Mesenchymal stem cell (in vitro differentiated cells and primary cell): ENCODE measurements at regions not wholly inside any gene's neighbourhood (a gene's known extent, or its start where the extent isn't known, plus 50 kb on each side); places are given as distances from the start of the nearest gene placed in this dataset. TPM values are rescaled to one million over a fixed set of nuclear protein-coding genes. Genes with fewer than 3 reads are reported as not detected.

Experiments
- small RNA-seq: library from polyadenylated mRNA; stranded (forward); fragments of <200 nt; extraction: miRNeasy Mini kit (QIAGEN cat#:217004); gene quantifications from one replicate; pipeline ENCODE3, GENCODE V24; 2013; ENCODE audit warnings: low read depth

Small RNA genes lying in the stretch of these regions (small RNA-seq; reads per million reads assigned to genes)
- gene SEM1P1: not detected
